SJCRH30 (cell line): ENCODE measurements at regions not wholly inside any gene's neighbourhood (a gene's known extent, or its start where the extent isn't known, plus 50 kb on each side); places are given as distances from the start of the nearest gene placed in this dataset.
A peak's percentile ranks its signal among the peaks of the same experiment; 100 is the strongest.

Experiments
- DNase-seq, 2 experiments: peaks; one replicate each; pipeline ENCODE4 v3.0.0-alpha.2; 2015 to 2020
- H3K27ac ChIP-seq: fragments of 250-450 bp; sonication (Bioruptor Pico); 2 replicates; pipeline ENCODE4 v1.5.1; 2020; ENCODE audit warnings: mild to moderate bottlenecking, moderate library complexity
- H3K27me3 ChIP-seq: fragments of 250-450 bp; sonication (Bioruptor Pico); 2 replicates; pipeline ENCODE4 v1.5.1; 2020; ENCODE audit warnings: mild to moderate bottlenecking, moderate library complexity
- H3K36me3 ChIP-seq: fragments of 250-450 bp; sonication (Bioruptor Pico); 2 replicates; pipeline ENCODE4 v1.5.1; 2020; ENCODE audit warnings: mild to moderate bottlenecking, moderate library complexity
- H3K4me1 ChIP-seq: fragments of 250-450 bp; sonication (Bioruptor Pico); 2 replicates; pipeline ENCODE4 v1.5.1; 2020; ENCODE audit warnings: mild to moderate bottlenecking, moderate library complexity
- H3K4me3 ChIP-seq: fragments of 250-450 bp; sonication (Bioruptor Pico); 2 replicates; pipeline ENCODE4 v1.5.1; 2020; ENCODE audit warnings: mild to moderate bottlenecking, moderate library complexity
- H3K9me3 ChIP-seq: fragments of 250-450 bp; sonication (Bioruptor Pico); replicated peaks from 2 replicates; pipeline ENCODE4 v1.5.1; 2020; ENCODE audit warnings: mild to moderate bottlenecking, moderate library complexity

DNA sequence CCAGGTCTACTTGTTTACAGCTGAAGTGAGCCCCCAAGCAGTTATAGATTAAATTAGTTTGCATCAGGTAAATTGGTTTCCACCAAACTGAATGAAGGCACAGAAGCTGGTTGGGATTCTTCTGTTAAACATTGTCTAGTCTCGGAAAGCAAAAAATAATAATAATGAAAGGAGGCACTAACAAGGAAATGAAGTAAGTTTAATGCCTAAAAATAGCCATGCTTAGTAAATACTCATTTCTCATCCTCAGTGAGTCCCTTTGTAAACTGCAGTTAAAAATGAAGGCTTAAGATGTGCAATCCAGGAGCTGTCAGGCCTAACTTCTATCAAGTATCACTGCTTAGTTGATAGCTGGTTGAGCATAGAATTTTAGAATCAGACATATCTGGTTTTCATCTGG lies 113.5 kb downstream of the BTG1 start:
- Histone ChIP-seq H3K27ac (no peak overlapping the region), H3K27me3 (no peaks in the 10 kb centered on the region), H3K36me3 (0 out of 2 replicates have a peak, but pooled peaks cover 2% of the 10 kb centered on the region), H3K9me3 (no peaks in the 10 kb centered on the region), H3K4me1 (peaks cover 31% of the 10 kb centered on the region), H3K4me3 (no peak overlapping the region)
- DNase-seq: no peak

DNA sequence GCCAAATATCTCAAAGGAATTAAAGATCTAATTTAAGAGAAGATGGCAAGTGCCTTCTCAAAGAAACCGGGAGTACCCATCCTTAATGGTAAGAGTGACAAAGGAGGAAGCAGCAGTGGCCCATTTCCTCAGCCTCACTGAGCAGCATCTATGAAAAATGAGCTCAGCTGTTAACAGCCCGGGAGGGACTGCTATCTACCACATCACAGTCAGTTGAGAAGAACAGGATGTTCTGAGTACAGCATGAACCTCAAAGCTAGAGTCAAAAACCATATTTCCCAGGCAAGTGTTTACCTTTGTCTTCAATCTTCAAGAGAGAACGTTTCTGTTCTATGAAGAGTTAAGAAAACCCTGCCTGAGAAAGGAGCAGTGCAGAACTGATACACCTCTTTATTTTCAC lies 115.0 kb downstream of the BTG1 start:
- Histone ChIP-seq H3K4me1 (peaks cover 22% of the 10 kb centered on the region), H3K27me3 (no peaks in the 10 kb centered on the region), H3K36me3 (0 out of 2 replicates have a peak, but pooled peaks cover 2% of the 10 kb centered on the region), H3K27ac (no peak overlapping the region), H3K4me3 (no peak overlapping the region), H3K9me3 (no peaks in the 10 kb centered on the region)
- DNase-seq: peak; percentile 22 to 63

DNA sequence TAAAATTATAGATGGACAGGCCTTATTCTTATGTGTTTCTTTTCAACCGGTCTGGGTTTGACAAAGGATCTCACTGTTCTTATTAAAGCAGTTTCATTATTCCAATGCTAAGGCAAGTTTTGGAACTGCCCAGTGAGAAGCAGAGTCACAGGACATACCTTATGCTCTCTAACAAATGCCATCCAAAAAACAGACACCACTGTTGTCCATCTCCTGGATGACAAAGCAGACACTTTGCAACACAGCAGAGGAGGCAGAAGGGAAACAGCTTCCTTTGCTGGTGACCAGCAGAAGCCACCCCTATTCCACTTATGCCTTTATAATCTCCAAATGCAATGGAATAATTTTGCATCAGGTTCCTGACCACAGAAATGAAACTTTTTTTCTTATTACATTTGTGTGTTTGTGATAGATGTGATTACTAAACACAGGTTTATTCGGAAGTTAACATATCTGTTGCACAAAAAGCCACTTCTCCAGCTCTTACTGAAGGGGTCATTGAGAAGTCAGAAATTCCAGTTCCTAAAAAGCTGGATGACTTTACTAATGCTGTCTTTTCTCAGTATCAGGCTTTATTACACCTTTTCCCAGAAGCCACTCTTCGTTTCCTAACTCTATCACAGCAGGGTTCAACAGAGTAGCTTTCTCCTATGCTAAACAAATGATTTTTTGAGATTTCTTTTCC lies 115.6 kb downstream of the BTG1 start:
- Histone ChIP-seq H3K4me3 (no peak overlapping the region), H3K27ac (no peak overlapping the region), H3K4me1 (peaks cover 17% of the 10 kb centered on the region), H3K27me3 (no peaks in the 10 kb centered on the region), H3K36me3 (0 out of 2 replicates have a peak, but pooled peaks cover 2% of the 10 kb centered on the region), H3K9me3 (no peaks in the 10 kb centered on the region)
- no peak for DNase-seq

DNA sequence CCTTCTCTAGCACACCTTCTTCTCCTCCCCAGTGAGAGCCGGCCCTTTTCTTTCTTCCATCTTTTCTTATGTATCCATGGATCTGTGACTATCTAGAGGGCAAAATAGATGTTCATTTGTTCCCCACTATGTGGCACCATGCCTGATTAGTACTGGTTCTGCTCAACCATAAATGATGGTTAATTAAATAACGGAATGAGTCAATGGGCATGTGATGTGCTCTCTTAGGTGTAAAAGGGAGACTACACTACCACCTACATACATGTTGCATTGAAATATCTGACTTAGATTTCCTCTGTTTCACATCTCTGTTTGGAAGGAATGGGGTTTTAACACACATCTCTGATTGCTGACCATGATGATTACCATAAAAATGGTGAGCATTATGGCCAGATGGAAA lies 116.5 kb downstream of the BTG1 start:
- no peaks in the 10 kb centered on the region for H3K27me3 ChIP-seq
- H3K4me1 ChIP-seq: peaks cover 13% of the 10 kb centered on the region
- no peak overlapping the region for H3K27ac ChIP-seq
- no peaks in the 10 kb centered on the region for H3K9me3 ChIP-seq
- no peak overlapping the region for H3K4me3 ChIP-seq
- no peak for DNase-seq
- H3K36me3 ChIP-seq: no peaks in the 10 kb centered on the region

DNA sequence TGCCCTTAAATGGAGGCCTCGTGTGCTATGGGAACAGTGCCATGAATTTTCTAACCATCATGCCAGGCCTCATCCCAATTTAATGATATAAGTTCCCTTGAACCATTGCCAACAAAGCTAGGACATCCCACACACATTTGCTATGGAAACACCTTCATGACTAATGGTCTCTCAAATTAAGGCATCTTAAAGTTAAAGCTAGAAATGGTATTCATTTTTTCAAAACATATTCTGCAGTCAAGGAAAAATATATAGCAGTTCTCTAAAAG lies 117.3 kb downstream of the BTG1 start:
- Histone ChIP-seq H3K27ac (no peak overlapping the region), H3K27me3 (no peaks in the 10 kb centered on the region), H3K4me3 (no peak overlapping the region), H3K4me1 (peaks cover 13% of the 10 kb centered on the region), H3K36me3 (no peaks in the 10 kb centered on the region), H3K9me3 (no peaks in the 10 kb centered on the region)
- no peak for DNase-seq

DNA sequence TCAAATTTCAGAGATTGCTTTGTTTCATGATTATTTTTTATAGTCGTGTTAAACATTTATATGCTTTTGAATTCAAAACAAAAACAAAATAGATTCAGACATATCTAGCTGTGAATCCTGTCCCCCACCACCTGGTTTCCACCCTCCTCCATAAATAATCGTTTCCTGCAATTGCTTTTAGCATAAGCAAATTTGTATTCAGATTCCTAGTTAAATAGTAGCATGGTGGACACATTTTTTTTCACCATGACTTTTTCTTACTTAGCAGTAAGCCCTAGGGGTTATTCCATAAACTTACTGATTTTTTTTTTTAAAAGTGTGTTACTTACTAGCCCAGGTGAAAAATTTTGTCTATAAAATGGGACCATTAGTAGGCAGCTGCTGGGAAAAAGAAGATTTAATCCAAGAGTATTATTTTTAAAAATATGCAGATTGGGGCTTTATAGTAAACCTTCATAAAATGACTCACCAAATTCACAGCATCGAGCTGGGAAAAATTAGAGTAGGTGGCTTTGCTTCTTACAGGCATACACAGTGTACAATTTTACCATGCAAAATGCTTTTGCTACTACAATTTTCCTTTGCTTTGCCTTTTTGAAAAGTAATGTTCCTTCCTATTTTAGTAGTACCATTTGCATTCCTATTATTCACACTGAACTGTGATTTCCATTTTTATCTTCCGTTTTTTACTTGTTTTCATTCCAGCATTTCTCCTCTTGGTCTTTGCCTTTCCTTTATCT lies 117.8 kb downstream of the BTG1 start:
- H3K4me3 ChIP-seq: no peak overlapping the region
- DNase-seq: no peak
- H3K9me3 ChIP-seq: no peaks in the 10 kb centered on the region
- no peaks in the 10 kb centered on the region for H3K27me3 ChIP-seq
- no peak overlapping the region for H3K27ac ChIP-seq
- no peaks in the 10 kb centered on the region for H3K36me3 ChIP-seq
- peaks cover 13% of the 10 kb centered on the region for H3K4me1 ChIP-seq

DNA sequence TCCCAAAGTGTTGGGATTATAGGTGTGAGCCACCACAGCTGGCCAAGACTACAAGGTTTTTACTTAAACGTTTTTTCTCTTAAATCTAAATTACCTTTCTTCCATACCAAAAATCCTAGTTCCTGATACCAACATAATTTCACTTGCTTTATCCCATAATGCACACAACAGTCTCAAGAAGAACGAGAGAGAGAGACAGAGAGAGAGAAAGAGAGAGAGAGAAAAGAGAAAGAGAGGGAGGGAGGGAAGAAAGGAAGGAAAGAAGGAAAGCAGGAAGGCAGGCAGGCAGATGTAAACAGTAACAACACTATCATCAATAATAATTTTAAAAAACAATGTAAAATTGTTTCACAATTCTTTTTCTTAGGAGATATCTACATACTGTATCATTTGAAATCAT lies 118.4 kb downstream of the BTG1 start:
- H3K4me1 ChIP-seq: peaks cover 15% of the 10 kb centered on the region
- H3K27me3 ChIP-seq: no peaks in the 10 kb centered on the region
- no peaks in the 10 kb centered on the region for H3K9me3 ChIP-seq
- no peak overlapping the region for H3K4me3 ChIP-seq
- H3K27ac ChIP-seq: no peak overlapping the region
- no peaks in the 10 kb centered on the region for H3K36me3 ChIP-seq
- DNase-seq: no peak

DNA sequence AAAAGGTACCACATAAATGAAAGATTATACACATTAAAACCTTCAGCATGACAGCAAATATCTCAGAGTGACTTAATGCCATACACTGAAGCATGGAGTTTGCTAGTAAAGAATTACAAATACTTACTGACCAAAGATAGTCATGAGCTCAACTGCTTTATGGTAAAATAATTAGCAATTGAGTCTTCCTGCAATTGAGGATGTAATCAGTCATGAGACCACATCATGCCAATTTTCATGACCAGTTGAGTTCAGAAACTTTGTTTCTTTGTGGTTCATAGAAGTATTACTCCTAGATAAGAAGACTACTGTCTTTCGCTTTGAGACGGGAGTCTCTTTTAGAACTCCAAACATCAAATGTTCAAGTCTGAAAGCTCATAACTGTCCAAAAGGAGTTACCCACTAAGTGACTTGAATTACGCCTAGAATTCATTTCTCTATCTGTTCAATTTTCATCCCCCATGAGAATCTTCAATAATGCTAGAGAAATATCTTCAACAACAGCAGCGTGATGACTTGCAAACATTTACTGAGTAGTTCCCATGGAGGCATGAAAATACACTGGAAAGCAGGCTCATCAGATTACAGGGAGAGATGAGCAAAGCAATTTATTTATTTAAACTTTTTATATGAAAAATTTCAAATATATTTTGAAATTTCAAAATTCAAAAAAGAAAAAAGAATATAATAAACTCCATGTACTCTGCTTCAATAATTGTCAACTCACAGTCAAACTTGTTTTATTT lies 120.0 kb downstream of the BTG1 start:
- Histone ChIP-seq H3K27me3 (no peaks in the 10 kb centered on the region), H3K9me3 (no peaks in the 10 kb centered on the region), H3K4me1 (peaks cover 23% of the 10 kb centered on the region), H3K27ac (no peak overlapping the region), H3K4me3 (no peak overlapping the region), H3K36me3 (no peaks in the 10 kb centered on the region)
- no peak for DNase-seq

DNA sequence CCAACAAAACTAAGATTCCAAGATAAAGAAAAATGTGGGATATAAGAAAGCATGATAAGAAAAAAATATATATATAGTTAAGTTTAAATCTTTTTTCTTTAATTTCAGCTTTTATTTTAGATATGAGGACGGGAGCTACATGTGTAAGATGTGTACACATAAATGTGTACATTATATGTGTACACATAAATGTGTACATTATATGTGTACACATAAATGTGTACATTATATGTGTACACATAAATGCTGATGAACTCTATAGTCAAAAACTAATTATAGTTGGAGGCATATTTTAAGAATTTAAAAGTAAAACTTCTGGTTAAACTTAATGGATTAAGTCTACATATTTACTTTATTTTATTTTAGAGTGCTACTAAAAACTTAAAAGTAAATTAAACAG lies 123.6 kb downstream of the BTG1 start:
- H3K4me1 ChIP-seq: peaks cover 25% of the 10 kb centered on the region
- H3K27ac ChIP-seq: peak overlapping the region; percentile 91
- H3K36me3 ChIP-seq: no peaks in the 10 kb centered on the region
- DNase-seq: no peak
- H3K9me3 ChIP-seq: no peaks in the 10 kb centered on the region
- no peak overlapping the region for H3K4me3 ChIP-seq
- H3K27me3 ChIP-seq: no peaks in the 10 kb centered on the region

DNA sequence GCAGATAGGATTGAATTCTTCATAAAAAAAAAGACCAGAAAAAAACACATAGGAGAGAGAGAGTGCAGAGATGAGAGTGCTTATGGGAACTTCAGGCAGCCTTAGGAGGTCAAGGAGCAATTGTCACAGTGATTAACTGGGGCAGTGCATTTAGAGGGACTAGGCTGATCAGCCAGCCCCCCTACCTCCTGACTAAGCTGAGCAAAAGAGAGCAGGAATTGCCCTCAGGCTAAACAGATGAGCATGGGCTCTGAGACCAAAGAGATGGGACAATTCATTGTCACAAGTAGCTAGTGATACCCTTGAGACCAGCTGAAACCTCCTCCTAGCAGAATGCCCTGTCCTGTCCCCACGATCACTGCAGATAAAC lies 124.0 kb downstream of the BTG1 start:
- Histone ChIP-seq H3K27me3 (no peaks in the 10 kb centered on the region), H3K4me3 (peak overlapping the region; percentile 4; the same call in 1 of the 2 replicates), H3K36me3 (no peaks in the 10 kb centered on the region), H3K4me1 (peaks cover 25% of the 10 kb centered on the region), H3K9me3 (no peaks in the 10 kb centered on the region), H3K27ac (peak overlapping the region; percentile 91)
- peak; percentile 93 to 98 for DNase-seq

DNA sequence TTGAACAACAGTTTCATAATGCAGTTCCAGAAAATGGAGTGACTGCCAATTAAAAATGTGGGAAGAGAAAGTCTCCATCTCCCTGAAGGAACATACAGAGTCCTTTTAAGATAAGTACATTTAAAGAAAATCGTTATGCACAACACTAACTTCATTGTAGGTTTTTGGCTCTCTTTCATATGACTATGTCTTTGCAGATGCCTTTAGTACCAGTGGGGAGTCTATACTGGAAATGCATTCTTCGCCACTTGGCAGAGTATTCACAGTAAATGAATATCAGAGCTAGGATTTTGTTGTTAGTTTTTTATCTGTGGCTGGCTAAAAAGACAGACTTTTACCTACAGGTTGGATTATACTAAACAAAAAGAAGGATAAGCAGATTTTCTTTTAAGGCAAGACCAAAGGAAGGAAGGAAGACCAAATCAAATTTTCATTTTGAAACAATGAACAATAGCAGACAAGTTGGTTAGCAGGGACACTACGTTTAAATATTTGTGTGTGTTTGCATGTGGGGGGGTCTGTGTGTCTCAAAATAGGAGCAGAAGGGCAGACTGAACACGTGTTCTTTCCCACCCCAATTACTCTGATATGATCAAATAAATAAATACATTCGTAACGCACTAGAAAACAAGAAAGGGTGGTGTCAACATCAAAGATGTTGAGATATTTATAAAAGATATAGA lies 124.5 kb downstream of the BTG1 start:
- Histone ChIP-seq H3K9me3 (no peaks in the 10 kb centered on the region), H3K36me3 (no peaks in the 10 kb centered on the region), H3K4me3 (peak overlapping the region; percentile 4), H3K27me3 (no peaks in the 10 kb centered on the region), H3K4me1 (peaks cover 25% of the 10 kb centered on the region), H3K27ac (peak overlapping the region; percentile 91)
- peak; percentile 54 to 63 for DNase-seq

DNA sequence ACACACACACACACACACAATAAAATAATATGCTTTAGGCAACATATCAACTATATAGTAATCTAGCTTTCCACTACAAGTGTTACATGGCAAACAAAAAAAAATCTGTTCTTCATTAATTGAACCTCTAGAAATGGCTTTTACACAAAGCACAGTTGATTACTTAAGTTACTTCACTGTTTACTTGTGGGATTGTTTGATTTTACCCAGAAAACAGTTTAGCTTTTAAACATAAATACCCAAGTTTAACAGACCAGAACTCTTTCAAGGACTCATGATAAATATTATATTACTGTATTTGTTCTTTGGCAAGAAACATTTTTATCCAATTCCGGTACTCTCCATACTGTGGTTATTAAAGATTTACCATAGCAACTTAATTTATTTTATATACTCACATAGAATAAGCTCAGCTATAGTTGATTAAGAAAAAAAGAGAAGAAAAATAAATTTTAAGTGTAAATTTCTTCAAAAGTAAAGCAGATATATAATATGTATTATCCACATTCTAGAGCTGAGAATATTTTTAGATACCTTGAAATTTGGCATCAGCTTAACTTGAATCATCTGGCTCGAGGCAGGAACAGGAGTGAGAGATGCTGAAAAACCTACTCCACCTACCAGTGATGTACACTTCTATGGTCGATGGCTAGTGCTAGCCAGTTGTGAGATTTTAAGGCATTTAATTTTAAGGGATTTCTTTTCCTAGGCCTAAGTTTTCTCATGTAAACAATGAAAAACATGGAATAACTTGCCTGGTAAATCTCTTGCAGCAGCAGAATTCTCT lies 126.0 kb downstream of the BTG1 start:
- H3K4me3 ChIP-seq: no peak overlapping the region
- no peaks in the 10 kb centered on the region for H3K36me3 ChIP-seq
- no peaks in the 10 kb centered on the region for H3K27me3 ChIP-seq
- H3K4me1 ChIP-seq: peaks cover 25% of the 10 kb centered on the region
- DNase-seq: no peak
- no peaks in the 10 kb centered on the region for H3K9me3 ChIP-seq
- H3K27ac ChIP-seq: no peak overlapping the region; the same call in 1 of the 2 replicates

DNA sequence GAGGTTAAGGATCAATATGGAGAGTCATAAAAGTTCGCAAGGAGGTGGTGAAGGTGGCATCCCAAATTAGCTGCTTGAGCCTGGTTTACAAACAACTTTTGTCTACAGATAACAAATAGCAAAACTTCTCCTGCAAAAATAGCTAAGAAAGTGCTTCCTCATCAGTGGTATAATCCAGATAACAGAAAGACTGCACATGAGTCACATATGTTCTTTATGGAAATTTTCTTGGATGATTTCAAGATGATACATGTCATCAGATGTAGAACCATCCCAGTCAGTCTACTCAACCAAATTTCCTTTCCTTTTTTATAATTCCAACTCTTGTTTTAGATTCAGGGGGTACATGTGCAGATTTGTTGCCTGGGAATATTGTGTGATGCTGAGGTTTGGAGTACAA lies 133.0 kb downstream of the BTG1 start:
- Histone ChIP-seq H3K4me1 (no peaks in the 10 kb centered on the region), H3K36me3 (no peaks in the 10 kb centered on the region), H3K4me3 (no peak overlapping the region), H3K27me3 (no peaks in the 10 kb centered on the region), H3K27ac (no peak overlapping the region), H3K9me3 (no peaks in the 10 kb centered on the region)
- no peak for DNase-seq

DNA sequence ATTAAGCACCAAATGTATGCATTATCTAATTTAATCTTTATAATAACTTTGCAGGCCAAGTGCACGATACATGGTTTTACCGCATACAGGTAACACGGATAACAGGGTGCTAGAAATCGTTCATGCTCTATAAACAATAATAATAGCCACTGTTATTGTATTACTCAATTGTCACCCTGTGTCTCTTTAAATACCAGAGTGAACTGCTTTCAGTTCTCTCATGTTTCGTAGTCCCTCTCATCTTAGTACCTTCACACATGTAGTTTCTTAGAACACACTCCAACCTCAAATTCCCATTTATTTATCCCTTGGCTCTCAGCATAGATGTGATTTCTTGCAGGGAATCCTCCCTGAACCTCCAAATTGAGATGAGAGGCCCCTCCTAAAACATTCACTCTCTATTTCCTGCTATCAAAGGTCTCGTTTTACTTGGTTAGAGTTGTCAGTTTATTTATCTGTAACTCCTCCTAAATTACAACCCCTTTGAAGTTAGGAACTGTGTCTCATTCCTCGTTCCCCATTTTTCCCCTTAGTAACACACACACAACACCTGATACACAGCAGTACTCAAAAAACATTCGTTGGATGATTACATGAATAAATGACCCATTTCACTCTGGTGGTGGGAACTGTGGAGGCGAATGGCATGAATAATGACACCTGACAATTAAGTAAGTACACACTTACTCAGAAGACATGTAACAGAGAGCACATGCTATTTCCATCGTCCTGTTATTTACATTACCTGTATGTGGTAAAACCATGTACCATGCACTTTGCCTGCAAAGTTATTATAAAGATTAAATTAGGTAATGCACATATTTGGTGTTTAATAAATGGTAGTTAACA lies 134.6 kb downstream of the BTG1 start:
- no peak for DNase-seq
- no peaks in the 10 kb centered on the region for H3K9me3 ChIP-seq
- no peaks in the 10 kb centered on the region for H3K4me1 ChIP-seq
- no peak overlapping the region for H3K4me3 ChIP-seq
- H3K36me3 ChIP-seq: no peaks in the 10 kb centered on the region
- no peaks in the 10 kb centered on the region for H3K27me3 ChIP-seq
- H3K27ac ChIP-seq: no peak overlapping the region
